ENCODE measurements at regions not wholly inside any gene's neighbourhood (a gene's known extent, or its start where the extent isn't known, plus 50 kb on each side); places are given as distances from the start of the nearest gene placed in this dataset.
"Not testable (repeated sequence)": the region's sequence is repeated elsewhere in the genome, so short reads cannot be mapped to it uniquely, and the experiment has no call there.

GRCh38 chr4:72857787-72858186, 211.7 kb downstream of the COX18 start:
- POLR2A ChIA-PET (ENCODE audit: low non-redundant PET), result no interaction called here
- TF ChIP-seq CTCF (conservative IDR thresholded peaks at IDR 0.05; ENCODE audit: low read depth), result no peak

DNA sequence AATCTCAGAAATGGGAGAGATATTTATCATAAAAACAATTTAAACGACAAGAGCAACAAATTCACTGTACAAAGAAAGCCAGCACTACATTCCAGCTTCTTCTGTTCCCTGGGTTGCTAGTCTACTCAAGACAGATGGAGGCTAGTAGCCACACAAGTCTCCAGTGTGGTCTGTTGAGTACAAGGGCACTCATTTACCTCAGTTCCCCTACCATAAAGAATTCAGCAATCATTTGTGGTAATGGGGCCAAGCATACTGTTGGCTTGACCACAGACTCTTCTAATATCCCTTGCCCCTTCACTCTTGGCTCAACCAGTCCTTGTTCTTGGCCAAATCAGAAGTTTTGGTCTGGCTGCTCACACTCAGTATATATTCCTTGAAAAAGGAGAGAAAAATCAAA, 212.3 kb downstream of the COX18 start:
- TF ChIP-seq CTCF (conservative IDR thresholded peaks at IDR 0.05; ENCODE audit: low read depth), result no peak
- POLR2A ChIA-PET (ENCODE audit: low non-redundant PET), result no interaction called here
- DNase-seq (ENCODE audit: low spot score), result no peak
- H3K27ac ChIP-seq, result no peak overlapping the region
- CTCF ChIA-PET, result no interaction called here

More at GRCh38 chr4:72857787-72858186, 211.7 kb downstream of the COX18 start:
- no peak overlapping the region for H3K27ac ChIP-seq
- CTCF ChIA-PET, result no interaction called here
- no peak for DNase-seq (ENCODE audit: low spot score)

DNA sequence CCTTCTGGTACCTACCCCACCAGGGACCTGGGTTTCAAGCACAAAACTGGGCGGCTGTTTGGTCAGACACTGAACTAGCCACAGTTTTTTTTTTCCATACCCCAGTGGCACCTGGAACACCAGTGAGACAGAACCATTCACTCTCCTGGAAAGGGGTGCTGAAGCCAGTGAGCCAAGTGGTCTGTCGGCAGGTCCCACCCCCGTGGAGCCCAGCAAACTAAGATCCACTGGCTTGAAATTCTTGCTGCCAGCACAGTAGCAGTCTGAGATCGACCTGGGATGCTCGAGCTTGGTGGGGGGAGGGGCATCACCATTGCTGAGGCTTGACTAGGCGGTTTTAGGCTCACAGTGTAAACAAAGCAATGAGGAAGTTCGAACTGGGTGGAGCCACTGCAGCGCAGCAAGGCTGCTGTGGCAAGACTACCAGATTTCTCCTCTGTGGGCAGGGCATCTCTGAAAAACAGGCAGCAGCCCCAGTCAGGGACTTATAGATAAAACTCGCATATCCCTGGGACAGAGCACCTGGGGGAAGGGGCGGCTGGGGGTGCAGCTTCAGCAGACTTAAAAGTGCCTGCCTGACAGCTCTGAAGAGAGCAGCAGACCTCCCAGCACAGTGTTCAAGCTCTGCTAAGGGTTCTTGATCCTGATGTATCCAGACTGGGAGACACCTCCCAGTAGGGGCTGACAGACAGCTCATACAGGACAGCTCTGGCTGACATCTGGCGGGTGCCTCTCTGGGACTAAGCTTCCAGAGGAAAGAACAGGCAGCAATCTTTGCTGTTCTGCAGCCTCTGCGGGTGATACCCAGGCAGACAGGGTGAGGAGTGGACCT, 223.0 kb downstream of the COX18 start:
- no peak for DNase-seq (ENCODE audit: low spot score)
- TF ChIP-seq CTCF (conservative IDR thresholded peaks at IDR 0.05; ENCODE audit: low read depth), result no peak
- H3K27ac ChIP-seq, result no peak overlapping the region
- ChIA-PET CTCF (no interaction called here), POLR2A (ENCODE audit: low non-redundant PET) (no interaction called here)

DNA sequence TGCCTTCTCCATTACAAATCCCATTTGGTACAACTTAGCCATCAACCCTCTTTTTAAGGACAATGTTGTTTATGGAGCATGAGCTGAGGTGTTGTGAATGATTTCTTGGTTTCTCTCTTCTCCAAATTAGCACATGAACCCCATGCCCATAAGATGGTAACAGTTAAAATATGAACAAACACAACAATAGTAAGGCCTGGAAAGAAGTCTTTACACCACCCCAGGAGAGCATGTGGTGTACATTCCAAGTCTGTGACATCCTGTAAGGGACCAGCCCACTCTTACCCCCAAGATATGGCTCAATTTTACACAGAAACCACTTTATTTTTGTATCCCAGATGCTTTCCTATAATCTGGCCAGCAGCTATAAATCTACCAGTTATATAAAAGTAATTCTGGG, 226.1 kb downstream of the COX18 start:
- CTCF ChIA-PET, result no interaction called here
- DNase-seq (ENCODE audit: low spot score), result no peak
- POLR2A ChIA-PET (ENCODE audit: low non-redundant PET), result no interaction called here

GRCh38 chr4:72842323-72842722, 227.2 kb downstream of the COX18 start:
- ChIA-PET POLR2A (ENCODE audit: low non-redundant PET) (no interaction called here), CTCF (interaction anchor here (0.6 kb wide), 1 partner anchor 220 kb away, joined by 4 read pairs; no protein-coding TSS in a partner anchor)
- no peak overlapping the region for H3K27ac ChIP-seq

More for the DNA sequence above, 226.1 kb downstream of the COX18 start:
- no peak overlapping the region for H3K27ac ChIP-seq
- no peak for TF ChIP-seq CTCF (conservative IDR thresholded peaks at IDR 0.05; ENCODE audit: low read depth)

GRCh38 chr4:72840166-72840565, 229.3 kb downstream of the COX18 start:
- CTCF ChIA-PET; DNase-seq (ENCODE audit: low spot score); H3K27ac ChIP-seq; POLR2A ChIA-PET (ENCODE audit: low non-redundant PET): not testable (repeated sequence)

More at GRCh38 chr4:72842323-72842722, 227.2 kb downstream of the COX18 start:
- TF ChIP-seq CTCF (conservative IDR thresholded peaks at IDR 0.05; ENCODE audit: low read depth), result no peak
- DNase-seq (ENCODE audit: low spot score), result no peak

DNA sequence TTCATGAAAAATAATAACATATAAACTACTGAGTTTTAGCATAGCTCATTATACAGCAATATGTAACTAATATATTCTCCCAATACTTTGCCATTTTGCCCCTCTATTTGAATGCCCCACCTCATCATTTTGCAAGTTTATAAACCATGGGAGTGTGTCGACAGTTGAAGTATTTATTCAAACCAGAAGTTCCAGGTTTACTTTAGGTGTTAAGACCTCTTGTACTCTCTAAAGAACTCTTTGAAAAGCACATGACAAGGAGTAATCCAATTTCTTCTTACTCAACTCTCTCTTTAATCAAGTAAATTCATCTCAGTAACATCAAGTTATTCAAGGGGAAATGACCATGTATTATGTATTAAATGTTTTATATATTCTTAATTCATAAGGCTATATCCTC, 240.7 kb downstream of the COX18 start:
- POLR2A ChIA-PET (ENCODE audit: low non-redundant PET), result no interaction called here
- H3K27ac ChIP-seq, result no peak overlapping the region
- DNase-seq (ENCODE audit: low spot score), result no peak
- TF ChIP-seq CTCF (conservative IDR thresholded peaks at IDR 0.05; ENCODE audit: low read depth), result no peak
- CTCF ChIA-PET, result no interaction called here

Measured in RWPE1 (cell line).